ENCODE measurements at regions not wholly inside any gene's neighbourhood (a gene's known extent, or its start where the extent isn't known, plus 50 kb on each side); places are given as distances from the start of the nearest gene placed in this dataset.

GRCh38 chr15:39074341-39074985 is 506.4 kb upstream of the THBS1 start:
- FAIRE-seq = no peak
- no peak for DNase-seq (ENCODE audit: insufficient read length, low spot score)
- TF ChIP-seq TAF1 (IDR thresholded peaks at IDR 0.05; ENCODE audit: low read depth, low read length) (no peak), SPI1 (IDR thresholded peaks at IDR 0.05; ENCODE audit: low read depth, low read length) (no peak), POLR2AphosphoS5 (IDR thresholded peaks at IDR 0.05; ENCODE audit: low read depth, low read length) (no peak), PAX5 (IDR thresholded peaks at IDR 0.05; ENCODE audit: insufficient read depth, low read length, severe bottlenecking) (no peak), POU2F2 (IDR thresholded peaks at IDR 0.05; ENCODE audit: low read depth, low read length) (no peak), POLR2A (IDR thresholded peaks at IDR 0.05; ENCODE audit: low read depth, low read length) (no peak)

- no peak for TF ChIP-seq POLR2AphosphoS5 (IDR thresholded peaks at IDR 0.05; ENCODE audit: low read depth, low read length)
- no peak for TF ChIP-seq PAX5 (IDR thresholded peaks at IDR 0.05; ENCODE audit: insufficient read depth, low read length, severe bottlenecking)
- TF ChIP-seq POU2F2 (IDR thresholded peaks at IDR 0.05; ENCODE audit: low read depth, low read length) = no peak
- TF ChIP-seq SPI1 (IDR thresholded peaks at IDR 0.05; ENCODE audit: low read depth, low read length) = no peak
- no peak for TF ChIP-seq TAF1 (IDR thresholded peaks at IDR 0.05; ENCODE audit: low read depth, low read length)
- TF ChIP-seq POLR2A (IDR thresholded peaks at IDR 0.05; ENCODE audit: low read depth, low read length) = no peak
- DNase-seq (ENCODE audit: insufficient read length, low spot score) (no peak), FAIRE-seq (no peak)
Measured at GRCh38 chr15:39075311-39075710, 505.6 kb upstream of the THBS1 start.

GRCh38 chr15:39075756-39076341 is 505.0 kb upstream of the THBS1 start:
- DNase-seq (ENCODE audit: insufficient read length, low spot score) (no peak), FAIRE-seq (no peak)

GRCh38 chr15:39078026-39078425 is 502.9 kb upstream of the THBS1 start:
- FAIRE-seq = no peak
- no peak for TF ChIP-seq POLR2AphosphoS5 (IDR thresholded peaks at IDR 0.05; ENCODE audit: low read depth, low read length)
- no peak for TF ChIP-seq PAX5 (IDR thresholded peaks at IDR 0.05; ENCODE audit: insufficient read depth, low read length, severe bottlenecking)
- TF ChIP-seq POU2F2 (IDR thresholded peaks at IDR 0.05; ENCODE audit: low read depth, low read length) = no peak
- TF ChIP-seq TAF1 (IDR thresholded peaks at IDR 0.05; ENCODE audit: low read depth, low read length) = no peak
- TF ChIP-seq POLR2A (IDR thresholded peaks at IDR 0.05; ENCODE audit: low read depth, low read length) = no peak
- no peak for TF ChIP-seq SPI1 (IDR thresholded peaks at IDR 0.05; ENCODE audit: low read depth, low read length)
- no peak for DNase-seq (ENCODE audit: insufficient read length, low spot score)

More at GRCh38 chr15:39075756-39076341, 505.0 kb upstream of the THBS1 start:
- no peak for TF ChIP-seq TAF1 (IDR thresholded peaks at IDR 0.05; ENCODE audit: low read depth, low read length)
- no peak for TF ChIP-seq PAX5 (IDR thresholded peaks at IDR 0.05; ENCODE audit: insufficient read depth, low read length, severe bottlenecking)
- TF ChIP-seq POLR2AphosphoS5 (IDR thresholded peaks at IDR 0.05; ENCODE audit: low read depth, low read length) = no peak
- TF ChIP-seq POU2F2 (IDR thresholded peaks at IDR 0.05; ENCODE audit: low read depth, low read length) = no peak

GRCh38 chr15:39079296-39079847 is 501.5 kb upstream of the THBS1 start:
- no peak for DNase-seq (ENCODE audit: insufficient read length, low spot score)
- no peak for FAIRE-seq

GRCh38 chr15:39083213-39083612 is 497.7 kb upstream of the THBS1 start:
- DNase-seq (ENCODE audit: insufficient read length, low spot score) (no peak), FAIRE-seq (no peak)
- no peak for TF ChIP-seq POU2F2 (IDR thresholded peaks at IDR 0.05; ENCODE audit: low read depth, low read length)

More at GRCh38 chr15:39079296-39079847, 501.5 kb upstream of the THBS1 start:
- TF ChIP-seq PAX5 (IDR thresholded peaks at IDR 0.05; ENCODE audit: insufficient read depth, low read length, severe bottlenecking) = no peak
- no peak for TF ChIP-seq POU2F2 (IDR thresholded peaks at IDR 0.05; ENCODE audit: low read depth, low read length)
- no peak for TF ChIP-seq SPI1 (IDR thresholded peaks at IDR 0.05; ENCODE audit: low read depth, low read length)
- no peak for TF ChIP-seq POLR2A (IDR thresholded peaks at IDR 0.05; ENCODE audit: low read depth, low read length)
- TF ChIP-seq POLR2AphosphoS5 (IDR thresholded peaks at IDR 0.05; ENCODE audit: low read depth, low read length) = no peak
- TF ChIP-seq TAF1 (IDR thresholded peaks at IDR 0.05; ENCODE audit: low read depth, low read length) = no peak

GRCh38 chr15:39084674-39085530 is 496.0 kb upstream of the THBS1 start:
- no peak for DNase-seq (ENCODE audit: insufficient read length, low spot score)
- TF ChIP-seq POLR2A (IDR thresholded peaks at IDR 0.05; ENCODE audit: low read depth, low read length) (no peak), TAF1 (IDR thresholded peaks at IDR 0.05; ENCODE audit: low read depth, low read length) (no peak), PAX5 (IDR thresholded peaks at IDR 0.05; ENCODE audit: insufficient read depth, low read length, severe bottlenecking) (no peak), POU2F2 (IDR thresholded peaks at IDR 0.05; ENCODE audit: low read depth, low read length) (no peak), SPI1 (IDR thresholded peaks at IDR 0.05; ENCODE audit: low read depth, low read length) (no peak), POLR2AphosphoS5 (IDR thresholded peaks at IDR 0.05; ENCODE audit: low read depth, low read length) (no peak)
- no peak for FAIRE-seq

- no peak for FAIRE-seq
- TF ChIP-seq POLR2A (IDR thresholded peaks at IDR 0.05; ENCODE audit: low read depth, low read length) (no peak), POU2F2 (IDR thresholded peaks at IDR 0.05; ENCODE audit: low read depth, low read length) (no peak), TAF1 (IDR thresholded peaks at IDR 0.05; ENCODE audit: low read depth, low read length) (no peak), SPI1 (IDR thresholded peaks at IDR 0.05; ENCODE audit: low read depth, low read length) (no peak), PAX5 (IDR thresholded peaks at IDR 0.05; ENCODE audit: insufficient read depth, low read length, severe bottlenecking) (no peak), POLR2AphosphoS5 (IDR thresholded peaks at IDR 0.05; ENCODE audit: low read depth, low read length) (no peak)
Measured at GRCh38 chr15:39086641-39087040, 494.2 kb upstream of the THBS1 start.

GRCh38 chr15:39088156-39088555 is 492.7 kb upstream of the THBS1 start:
- DNase-seq (ENCODE audit: insufficient read length, low spot score) (no peak), FAIRE-seq (no peak)
- TF ChIP-seq PAX5 (IDR thresholded peaks at IDR 0.05; ENCODE audit: insufficient read depth, low read length, severe bottlenecking) (no peak), SPI1 (IDR thresholded peaks at IDR 0.05; ENCODE audit: low read depth, low read length) (no peak), POLR2AphosphoS5 (IDR thresholded peaks at IDR 0.05; ENCODE audit: low read depth, low read length) (no peak), POU2F2 (IDR thresholded peaks at IDR 0.05; ENCODE audit: low read depth, low read length) (no peak), TAF1 (IDR thresholded peaks at IDR 0.05; ENCODE audit: low read depth, low read length) (no peak), POLR2A (IDR thresholded peaks at IDR 0.05; ENCODE audit: low read depth, low read length) (no peak)

More at GRCh38 chr15:39086641-39087040, 494.2 kb upstream of the THBS1 start:
- DNase-seq (ENCODE audit: insufficient read length, low spot score) = no peak
